ENCODE measurements at regions not wholly inside any gene's neighbourhood (a gene's known extent, or its start where the extent isn't known, plus 50 kb on each side); places are given as distances from the start of the nearest gene placed in this dataset.
A peak's percentile ranks its signal among the peaks of the same experiment; 100 is the strongest.

- TF ChIP-seq ZNF232 (CRISPR knock-in tag; IDR thresholded peaks at IDR 0.05) (no peak), NFATC4 (CRISPR knock-in tag; IDR thresholded peaks at IDR 0.05) (no peak), JAZF1 (CRISPR knock-in tag; IDR thresholded peaks at IDR 0.05) (no peak), FOXP1 (CRISPR knock-in tag; IDR thresholded peaks at IDR 0.05; ENCODE audit: borderline replicate concordance) (no peak), HMGXB4 (CRISPR knock-in tag; IDR thresholded peaks at IDR 0.05) (no peak), NR1H2 (CRISPR knock-in tag; IDR thresholded peaks at IDR 0.05) (no peak), JUN (CRISPR knock-in tag; IDR thresholded peaks at IDR 0.05) (no peak), ZNF416 (CRISPR knock-in tag; IDR thresholded peaks at IDR 0.05) (no peak)
- TF ChIP-seq, protein P1, sequence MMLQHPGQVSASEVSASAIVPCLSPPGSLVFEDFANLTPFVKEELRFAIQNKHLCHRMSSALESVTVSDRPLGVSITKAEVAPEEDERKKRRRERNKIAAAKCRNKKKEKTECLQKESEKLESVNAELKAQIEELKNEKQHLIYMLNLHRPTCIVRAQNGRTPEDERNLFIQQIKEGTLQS (CRISPR knock-in tag; conservative IDR thresholded peaks at IDR 0.05) = no peak
- TF ChIP-seq, protein P2, sequence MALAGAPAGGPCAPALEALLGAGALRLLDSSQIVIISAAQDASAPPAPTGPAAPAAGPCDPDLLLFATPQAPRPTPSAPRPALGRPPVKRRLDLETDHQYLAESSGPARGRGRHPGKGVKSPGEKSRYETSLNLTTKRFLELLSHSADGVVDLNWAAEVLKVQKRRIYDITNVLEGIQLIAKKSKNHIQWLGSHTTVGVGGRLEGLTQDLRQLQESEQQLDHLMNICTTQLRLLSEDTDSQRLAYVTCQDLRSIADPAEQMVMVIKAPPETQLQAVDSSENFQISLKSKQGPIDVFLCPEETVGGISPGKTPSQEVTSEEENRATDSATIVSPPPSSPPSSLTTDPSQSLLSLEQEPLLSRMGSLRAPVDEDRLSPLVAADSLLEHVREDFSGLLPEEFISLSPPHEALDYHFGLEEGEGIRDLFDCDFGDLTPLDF (CRISPR knock-in tag; IDR thresholded peaks at IDR 0.05) = no peak
- TF ChIP-seq, protein P3, sequence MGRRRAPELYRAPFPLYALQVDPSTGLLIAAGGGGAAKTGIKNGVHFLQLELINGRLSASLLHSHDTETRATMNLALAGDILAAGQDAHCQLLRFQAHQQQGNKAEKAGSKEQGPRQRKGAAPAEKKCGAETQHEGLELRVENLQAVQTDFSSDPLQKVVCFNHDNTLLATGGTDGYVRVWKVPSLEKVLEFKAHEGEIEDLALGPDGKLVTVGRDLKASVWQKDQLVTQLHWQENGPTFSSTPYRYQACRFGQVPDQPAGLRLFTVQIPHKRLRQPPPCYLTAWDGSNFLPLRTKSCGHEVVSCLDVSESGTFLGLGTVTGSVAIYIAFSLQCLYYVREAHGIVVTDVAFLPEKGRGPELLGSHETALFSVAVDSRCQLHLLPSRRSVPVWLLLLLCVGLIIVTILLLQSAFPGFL (CRISPR knock-in tag; IDR thresholded peaks at IDR 0.05; ENCODE audit: borderline replicate concordance) = no peak
Measured at GRCh38 chr2:118764855-118765254, 82.6 kb downstream of the EN1 start (continued).

- Mint-ChIP-seq H3K27me3 (ENCODE audit: low read depth) (peaks cover 45% of the 10 kb centered on the region), H3K36me3 (no peaks in the 10 kb centered on the region), H3K9me3 (no peaks in the 10 kb centered on the region), H3K27ac (no peak overlapping the region), H3K4me3 (no peak overlapping the region), H3K4me1 (peaks cover 13% of the 10 kb centered on the region)
- peak; percentile 96 for ATAC-seq
- ChIA-PET POLR2A (no interaction called here), CTCF (interaction anchor here (1.1 to 2.6 kb wide), 3 partner anchors 11 to 95 kb away, joined by 3 to 24 read pairs (median 4); no protein-coding TSS in a partner anchor)
- TF ChIP-seq ERG (CRISPR knock-in tag; IDR thresholded peaks at IDR 0.05) = no peak
- TF ChIP-seq, protein P4, sequence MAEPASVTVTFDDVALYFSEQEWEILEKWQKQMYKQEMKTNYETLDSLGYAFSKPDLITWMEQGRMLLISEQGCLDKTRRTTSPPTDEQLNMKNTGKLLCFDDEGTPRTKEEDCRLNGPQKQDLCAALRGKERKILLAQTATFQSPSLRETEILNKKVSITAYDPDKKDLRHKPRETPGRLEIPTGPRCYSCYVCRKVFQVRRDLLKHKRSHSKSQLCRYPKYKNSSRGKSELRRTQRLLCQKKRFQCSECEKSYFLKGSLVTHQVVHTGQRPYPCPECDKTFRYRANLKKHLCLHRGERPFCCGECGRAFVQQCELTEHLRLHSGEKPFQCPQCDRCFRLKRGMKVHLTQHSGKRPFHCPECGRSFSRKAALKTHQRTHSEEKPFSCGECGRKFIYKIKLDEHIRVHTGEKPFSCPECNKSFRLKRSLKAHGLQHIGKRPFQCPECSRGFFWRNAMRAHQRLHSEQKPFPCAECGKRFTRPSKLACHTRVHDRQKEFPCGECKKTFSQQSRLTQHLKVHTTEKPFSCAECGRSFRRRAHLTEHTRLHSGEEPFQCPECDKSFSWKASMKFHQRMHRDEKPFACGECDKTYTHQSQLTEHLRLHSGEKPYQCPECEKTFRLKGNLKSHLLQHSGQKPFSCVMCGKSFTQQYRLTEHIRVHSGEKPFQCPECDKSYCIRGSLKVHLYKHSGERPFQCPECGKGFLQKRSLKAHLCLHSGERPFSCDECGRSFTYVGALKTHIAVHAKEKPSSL (CRISPR knock-in tag; conservative IDR thresholded peaks at IDR 0.05) = no peak
- peak; percentile 40 for DNase-seq (ENCODE audit: low spot score)
Measured at GRCh38 chr2:118763797-118764196, 83.7 kb downstream of the EN1 start.

DNA sequence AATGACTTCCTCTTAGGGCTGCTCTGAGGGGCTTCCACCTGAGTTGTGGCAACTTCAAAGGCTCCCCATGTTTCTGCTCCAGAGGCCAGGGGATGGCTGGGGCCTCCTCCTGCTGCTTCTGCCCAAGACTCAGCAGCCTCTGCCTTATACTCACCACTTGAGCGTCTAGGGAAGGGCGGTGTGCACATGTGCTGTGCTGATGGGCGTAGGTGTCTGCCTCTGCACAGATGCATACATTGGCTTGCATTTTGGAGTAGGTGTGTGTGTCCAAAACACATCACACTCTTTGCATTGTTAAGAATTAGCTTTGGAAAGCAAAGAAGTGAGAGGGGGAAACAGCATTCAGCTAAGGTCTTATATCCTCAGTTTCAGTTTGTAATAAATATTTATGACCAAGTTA lies 85.2 kb downstream of the EN1 start:
- H3K4me3 Mint-ChIP-seq = no peak overlapping the region
- no peak for TF ChIP-seq RORB (CRISPR knock-in tag; IDR thresholded peaks at IDR 0.05)
- H3K27ac Mint-ChIP-seq = no peak overlapping the region
- POLR2A ChIA-PET = no interaction called here
- peaks cover 11% of the 10 kb centered on the region for H3K4me1 Mint-ChIP-seq
- CTCF ChIA-PET = interaction anchor here (0.9 to 2.6 kb wide), 2 partner anchors 12 to 93 kb away, joined by 4 to 24 read pairs; no protein-coding TSS in a partner anchor
- no peaks in the 10 kb centered on the region for H3K36me3 Mint-ChIP-seq
- no peaks in the 10 kb centered on the region for H3K9me3 Mint-ChIP-seq
- DNase-seq (ENCODE audit: low spot score) = no peak
- ATAC-seq = peak; percentile 16; the same call in 1 of the 2 replicates
- peaks cover 41% of the 10 kb centered on the region for H3K27me3 Mint-ChIP-seq (ENCODE audit: low read depth)

Measured in WTC11 (cell line).